ENCODE measurements at regions not wholly inside any gene's neighbourhood (a gene's known extent, or its start where the extent isn't known, plus 50 kb on each side); places are given as distances from the start of the nearest gene placed in this dataset.

GRCh38 chr9:90979639-90980038, 178.0 kb downstream of the SYK start:
- no peak for ATAC-seq
- TF ChIP-seq, protein P1, sequence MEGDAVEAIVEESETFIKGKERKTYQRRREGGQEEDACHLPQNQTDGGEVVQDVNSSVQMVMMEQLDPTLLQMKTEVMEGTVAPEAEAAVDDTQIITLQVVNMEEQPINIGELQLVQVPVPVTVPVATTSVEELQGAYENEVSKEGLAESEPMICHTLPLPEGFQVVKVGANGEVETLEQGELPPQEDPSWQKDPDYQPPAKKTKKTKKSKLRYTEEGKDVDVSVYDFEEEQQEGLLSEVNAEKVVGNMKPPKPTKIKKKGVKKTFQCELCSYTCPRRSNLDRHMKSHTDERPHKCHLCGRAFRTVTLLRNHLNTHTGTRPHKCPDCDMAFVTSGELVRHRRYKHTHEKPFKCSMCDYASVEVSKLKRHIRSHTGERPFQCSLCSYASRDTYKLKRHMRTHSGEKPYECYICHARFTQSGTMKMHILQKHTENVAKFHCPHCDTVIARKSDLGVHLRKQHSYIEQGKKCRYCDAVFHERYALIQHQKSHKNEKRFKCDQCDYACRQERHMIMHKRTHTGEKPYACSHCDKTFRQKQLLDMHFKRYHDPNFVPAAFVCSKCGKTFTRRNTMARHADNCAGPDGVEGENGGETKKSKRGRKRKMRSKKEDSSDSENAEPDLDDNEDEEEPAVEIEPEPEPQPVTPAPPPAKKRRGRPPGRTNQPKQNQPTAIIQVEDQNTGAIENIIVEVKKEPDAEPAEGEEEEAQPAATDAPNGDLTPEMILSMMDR (IDR thresholded peaks at IDR 0.05): no peak
- Histone ChIP-seq H3K36me3 (no peaks in the 10 kb centered on the region), H3K4me3 (no peak overlapping the region), H3K9me3 (no peaks in the 10 kb centered on the region), H3K27ac (no peak overlapping the region), H3K27me3 (no peaks in the 10 kb centered on the region), H3K4me1 (no peaks in the 10 kb centered on the region)
- intact Hi-C loops (cut with DNase I): no loop called here
- DNase-seq: no peak

GRCh38 chr9:90981726-90982125, 180.1 kb downstream of the SYK start:
- DNase-seq: no peak
- no peaks in the 10 kb centered on the region for H3K27me3 ChIP-seq
- no peaks in the 10 kb centered on the region for H3K9me3 ChIP-seq
- no peak for ATAC-seq
- H3K27ac ChIP-seq: no peak overlapping the region
- intact Hi-C loops (cut with DNase I): no loop called here
- no peaks in the 10 kb centered on the region for H3K36me3 ChIP-seq
- no peak overlapping the region for H3K4me3 ChIP-seq
- no peaks in the 10 kb centered on the region for H3K4me1 ChIP-seq
- TF ChIP-seq, protein P1 (IDR thresholded peaks at IDR 0.05): no peak

- no peak overlapping the region for H3K4me3 ChIP-seq
- H3K4me1 ChIP-seq: no peaks in the 10 kb centered on the region
- no peak for DNase-seq
- TF ChIP-seq, protein P1 (IDR thresholded peaks at IDR 0.05): no peak
- intact Hi-C loops (cut with DNase I): no loop called here
- H3K9me3 ChIP-seq: no peaks in the 10 kb centered on the region
- no peak overlapping the region for H3K27ac ChIP-seq
- no peak for ATAC-seq
- no peaks in the 10 kb centered on the region for H3K36me3 ChIP-seq
- no peaks in the 10 kb centered on the region for H3K27me3 ChIP-seq
Observed at GRCh38 chr9:90983394-90983793, 181.8 kb downstream of the SYK start.

DNA sequence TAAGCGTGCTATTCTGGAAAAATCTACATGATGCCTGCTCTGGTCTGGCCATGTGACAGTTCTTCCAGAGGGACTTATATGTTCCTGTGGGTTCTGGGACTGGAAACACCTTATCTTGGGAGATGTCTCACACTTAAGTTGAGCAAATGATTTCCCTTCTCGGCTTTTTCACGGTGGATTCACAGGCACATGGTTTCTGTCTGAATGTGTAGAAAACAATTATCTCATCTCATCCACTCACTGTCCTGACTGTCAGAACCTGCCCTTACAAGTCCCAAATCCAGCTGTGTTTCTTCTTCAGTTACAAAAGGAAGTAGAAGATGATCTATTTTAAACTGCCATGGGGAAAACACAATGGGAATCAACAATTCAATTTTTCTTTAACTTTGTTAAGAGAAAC, 184.0 kb downstream of the SYK start:
- no peaks in the 10 kb centered on the region for H3K27me3 ChIP-seq
- intact Hi-C loops (cut with DNase I): no loop called here
- ATAC-seq (no peak), DNase-seq (no peak)
- H3K36me3 ChIP-seq: no peaks in the 10 kb centered on the region
- no peak overlapping the region for H3K4me3 ChIP-seq
- no peak overlapping the region for H3K27ac ChIP-seq
- TF ChIP-seq, protein P1 (IDR thresholded peaks at IDR 0.05): no peak
- H3K9me3 ChIP-seq: peaks cover 0 to 5% of the 10 kb centered on the region in 2 donors
- no peaks in the 10 kb centered on the region for H3K4me1 ChIP-seq

GRCh38 chr9:90986161-90986560, 184.5 kb downstream of the SYK start:
- H3K27me3 ChIP-seq: no peaks in the 10 kb centered on the region
- H3K9me3 ChIP-seq: peaks cover 0 to 9% of the 10 kb centered on the region in 2 donors
- no peak overlapping the region for H3K27ac ChIP-seq
- no peaks in the 10 kb centered on the region for H3K36me3 ChIP-seq
- no peak overlapping the region for H3K4me3 ChIP-seq
- TF ChIP-seq, protein P1 (IDR thresholded peaks at IDR 0.05): no peak
- DNase-seq (no peak), ATAC-seq (no peak)
- intact Hi-C loops (cut with DNase I): no loop called here
- no peaks in the 10 kb centered on the region for H3K4me1 ChIP-seq
